ENCODE measurements at regions not wholly inside any gene's neighbourhood (a gene's known extent, or its start where the extent isn't known, plus 50 kb on each side); places are given as distances from the start of the nearest gene placed in this dataset.

DNA sequence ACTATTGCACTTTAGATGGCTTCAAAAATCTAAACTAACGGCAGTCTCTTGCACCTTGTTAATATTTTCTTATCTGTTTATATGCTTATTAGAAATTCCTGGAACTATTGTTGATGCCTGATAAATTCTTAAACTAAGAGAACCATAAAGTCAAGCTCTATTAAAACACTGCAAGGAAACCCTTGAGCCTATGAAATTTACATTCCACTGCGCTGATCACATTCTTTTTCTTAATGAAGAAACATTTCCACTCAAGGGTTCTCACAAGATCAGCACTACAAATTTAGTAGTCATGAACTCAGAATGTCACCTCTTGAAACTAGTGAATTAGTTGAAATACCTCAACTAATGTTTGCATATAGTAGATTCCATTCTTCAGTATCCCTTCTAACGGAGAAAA lies 331.8 kb upstream of the SLC8A1 start:
- Histone ChIP-seq H3K9ac (ENCODE audit: low read length) (no peak overlapping the region), H3K4me3 (ENCODE audit: low read length) (no peak overlapping the region), H3K4me2 (ENCODE audit: low read length) (no peak overlapping the region), H2AFZ (ENCODE audit: low read depth, low read length) (no peak overlapping the region), H4K20me1 (ENCODE audit: insufficient read depth, low read length) (no peaks in the 10 kb centered on the region), H3K27ac (ENCODE audit: low read length) (no peak overlapping the region), H3K27me3 (ENCODE audit: low read depth, low read length) (no peaks in the 10 kb centered on the region), H3K9me3 (ENCODE audit: insufficient read depth, low read length) (no peaks in the 10 kb centered on the region), H3K36me3 (replicated peaks; ENCODE audit: low read depth, low read length) (no peaks in the 10 kb centered on the region), H3K79me2 (ENCODE audit: low read length) (no peaks in the 10 kb centered on the region), H3K4me1 (ENCODE audit: low read length) (no peaks in the 10 kb centered on the region)
- no peak for TF ChIP-seq EZH2phosphoT487 (IDR thresholded peaks at IDR 0.05; ENCODE audit: low read depth)
- TF ChIP-seq, protein P1, sequence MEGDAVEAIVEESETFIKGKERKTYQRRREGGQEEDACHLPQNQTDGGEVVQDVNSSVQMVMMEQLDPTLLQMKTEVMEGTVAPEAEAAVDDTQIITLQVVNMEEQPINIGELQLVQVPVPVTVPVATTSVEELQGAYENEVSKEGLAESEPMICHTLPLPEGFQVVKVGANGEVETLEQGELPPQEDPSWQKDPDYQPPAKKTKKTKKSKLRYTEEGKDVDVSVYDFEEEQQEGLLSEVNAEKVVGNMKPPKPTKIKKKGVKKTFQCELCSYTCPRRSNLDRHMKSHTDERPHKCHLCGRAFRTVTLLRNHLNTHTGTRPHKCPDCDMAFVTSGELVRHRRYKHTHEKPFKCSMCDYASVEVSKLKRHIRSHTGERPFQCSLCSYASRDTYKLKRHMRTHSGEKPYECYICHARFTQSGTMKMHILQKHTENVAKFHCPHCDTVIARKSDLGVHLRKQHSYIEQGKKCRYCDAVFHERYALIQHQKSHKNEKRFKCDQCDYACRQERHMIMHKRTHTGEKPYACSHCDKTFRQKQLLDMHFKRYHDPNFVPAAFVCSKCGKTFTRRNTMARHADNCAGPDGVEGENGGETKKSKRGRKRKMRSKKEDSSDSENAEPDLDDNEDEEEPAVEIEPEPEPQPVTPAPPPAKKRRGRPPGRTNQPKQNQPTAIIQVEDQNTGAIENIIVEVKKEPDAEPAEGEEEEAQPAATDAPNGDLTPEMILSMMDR (IDR thresholded peaks at IDR 0.05; ENCODE audit: low read depth, low read length), result no peak

GRCh38 chr2:40786636-40787035 lies 334.7 kb upstream of the SLC8A1 start:
- Histone ChIP-seq H3K4me3 (ENCODE audit: low read length) (no peak overlapping the region), H3K4me1 (ENCODE audit: low read length) (no peaks in the 10 kb centered on the region), H3K9me3 (ENCODE audit: insufficient read depth, low read length) (no peaks in the 10 kb centered on the region), H4K20me1 (ENCODE audit: insufficient read depth, low read length) (no peaks in the 10 kb centered on the region), H3K9ac (ENCODE audit: low read length) (no peak overlapping the region), H3K79me2 (ENCODE audit: low read length) (no peaks in the 10 kb centered on the region), H2AFZ (ENCODE audit: low read depth, low read length) (no peak overlapping the region), H3K27ac (ENCODE audit: low read length) (no peak overlapping the region), H3K4me2 (ENCODE audit: low read length) (no peak overlapping the region), H3K36me3 (replicated peaks; ENCODE audit: low read depth, low read length) (no peaks in the 10 kb centered on the region), H3K27me3 (ENCODE audit: low read depth, low read length) (no peaks in the 10 kb centered on the region)
- TF ChIP-seq EZH2phosphoT487 (IDR thresholded peaks at IDR 0.05; ENCODE audit: low read depth), result no peak
- TF ChIP-seq, protein P1 (IDR thresholded peaks at IDR 0.05; ENCODE audit: low read depth, low read length), result no peak

- Histone ChIP-seq H3K79me2 (ENCODE audit: low read length) (no peaks in the 10 kb centered on the region), H3K4me1 (ENCODE audit: low read length) (no peaks in the 10 kb centered on the region), H3K27me3 (ENCODE audit: low read depth, low read length) (no peaks in the 10 kb centered on the region), H3K36me3 (replicated peaks; ENCODE audit: low read depth, low read length) (no peaks in the 10 kb centered on the region), H3K4me2 (ENCODE audit: low read length) (no peak overlapping the region), H4K20me1 (ENCODE audit: insufficient read depth, low read length) (no peaks in the 10 kb centered on the region), H2AFZ (ENCODE audit: low read depth, low read length) (no peak overlapping the region), H3K9ac (ENCODE audit: low read length) (no peak overlapping the region), H3K27ac (ENCODE audit: low read length) (no peak overlapping the region), H3K4me3 (ENCODE audit: low read length) (no peak overlapping the region), H3K9me3 (ENCODE audit: insufficient read depth, low read length) (no peaks in the 10 kb centered on the region)
- TF ChIP-seq, protein P1 (IDR thresholded peaks at IDR 0.05; ENCODE audit: low read depth, low read length), result no peak
- TF ChIP-seq EZH2phosphoT487 (IDR thresholded peaks at IDR 0.05; ENCODE audit: low read depth), result no peak
Measured at GRCh38 chr2:40797120-40797519, 345.2 kb upstream of the SLC8A1 start.

DNA sequence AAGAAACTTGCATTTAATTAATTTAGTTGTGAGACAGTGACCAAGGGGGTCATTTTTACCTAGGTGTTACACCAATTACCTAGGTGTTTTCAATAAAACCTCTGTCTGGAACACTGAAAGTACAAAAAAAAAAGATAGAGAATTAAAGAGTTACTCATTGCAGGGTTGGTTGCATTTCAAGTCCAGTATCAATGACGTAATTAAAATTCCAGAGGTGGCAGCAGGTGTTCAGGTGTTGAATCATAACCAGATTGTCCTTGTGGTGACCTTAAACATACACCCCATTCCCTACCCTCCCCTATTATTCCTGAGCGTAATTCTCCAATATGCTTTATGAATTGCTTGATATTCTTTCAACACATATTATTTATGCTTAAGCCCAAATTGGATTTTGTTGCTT lies 352.0 kb upstream of the SLC8A1 start:
- no peak overlapping the region for H3K9ac ChIP-seq (ENCODE audit: low read length)
- H4K20me1 ChIP-seq (ENCODE audit: insufficient read depth, low read length), result no peaks in the 10 kb centered on the region
- H3K4me3 ChIP-seq (ENCODE audit: low read length), result no peak overlapping the region
- no peak overlapping the region for H2AFZ ChIP-seq (ENCODE audit: low read depth, low read length)
- no peak overlapping the region for H3K4me2 ChIP-seq (ENCODE audit: low read length)
- H3K27ac ChIP-seq (ENCODE audit: low read length), result no peak overlapping the region
- H3K27me3 ChIP-seq (ENCODE audit: low read depth, low read length), result no peaks in the 10 kb centered on the region
- H3K4me1 ChIP-seq (ENCODE audit: low read length), result no peaks in the 10 kb centered on the region
- no peak for TF ChIP-seq EZH2phosphoT487 (IDR thresholded peaks at IDR 0.05; ENCODE audit: low read depth)
- TF ChIP-seq, protein P1 (IDR thresholded peaks at IDR 0.05; ENCODE audit: low read depth, low read length), result no peak
- no peaks in the 10 kb centered on the region for H3K36me3 ChIP-seq (replicated peaks; ENCODE audit: low read depth, low read length)
- no peaks in the 10 kb centered on the region for H3K9me3 ChIP-seq (ENCODE audit: insufficient read depth, low read length)
- H3K79me2 ChIP-seq (ENCODE audit: low read length), result no peaks in the 10 kb centered on the region
